ENCODE measurements at regions not wholly inside any gene's neighbourhood (a gene's known extent, or its start where the extent isn't known, plus 50 kb on each side); places are given as distances from the start of the nearest gene placed in this dataset.

DNA sequence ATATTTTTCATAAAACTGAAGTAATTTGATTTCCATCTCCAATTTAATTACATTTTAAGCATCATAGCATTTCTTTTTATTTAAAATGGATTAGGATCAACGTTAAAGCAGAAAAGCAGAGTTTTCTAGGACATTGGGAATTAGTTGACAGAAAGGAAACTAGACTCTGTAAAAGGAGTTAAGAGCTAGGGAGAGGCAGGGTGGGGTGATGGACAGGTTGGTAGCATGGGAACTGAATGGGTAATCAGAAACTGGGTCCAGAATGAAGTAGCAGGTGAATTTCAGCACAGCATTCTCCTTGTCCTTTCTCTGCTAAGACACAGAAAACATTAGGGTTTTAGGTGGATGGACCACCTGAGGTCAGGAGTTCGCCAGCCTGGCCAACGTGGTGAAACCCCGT is 97.6 kb downstream of the ANAPC4 start:
- H3K79me2 ChIP-seq (ENCODE audit: control insufficient read depth, insufficient read depth, low read length) = no peaks in the 10 kb centered on the region
- no peaks in the 10 kb centered on the region for H4K20me1 ChIP-seq (ENCODE audit: control insufficient read depth, extremely low read depth, insufficient read depth, low read length)

DNA sequence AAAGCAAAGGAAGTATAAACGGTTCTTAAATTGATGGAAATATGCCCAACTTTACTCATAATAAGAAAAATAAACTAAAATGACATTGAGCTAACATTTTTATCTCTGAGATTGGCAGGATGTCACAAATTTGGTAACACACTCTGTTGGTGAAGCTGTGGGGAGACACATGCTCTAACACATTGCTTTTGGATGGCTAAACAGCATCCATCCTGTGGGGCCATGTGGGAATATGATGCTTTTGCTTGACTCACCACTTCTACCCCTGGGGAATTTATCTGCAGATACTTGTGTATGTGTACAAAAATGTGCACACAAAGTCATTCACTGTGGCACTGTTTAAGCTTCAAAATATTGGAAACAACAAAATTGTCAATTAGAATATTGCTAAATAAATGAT is 100.2 kb downstream of the ANAPC4 start:
- no peaks in the 10 kb centered on the region for H3K9me3 ChIP-seq (ENCODE audit: control insufficient read depth, low read depth, low read length)
- H3K9ac ChIP-seq (ENCODE audit: control insufficient read depth, extremely low read depth, insufficient read depth, low read length) = no peak overlapping the region
- no peaks in the 10 kb centered on the region for H4K20me1 ChIP-seq (ENCODE audit: control insufficient read depth, extremely low read depth, insufficient read depth, low read length)
- H3K27ac ChIP-seq (ENCODE audit: control insufficient read depth, insufficient read depth, low read length) = no peak overlapping the region
- TF ChIP-seq, protein P1, sequence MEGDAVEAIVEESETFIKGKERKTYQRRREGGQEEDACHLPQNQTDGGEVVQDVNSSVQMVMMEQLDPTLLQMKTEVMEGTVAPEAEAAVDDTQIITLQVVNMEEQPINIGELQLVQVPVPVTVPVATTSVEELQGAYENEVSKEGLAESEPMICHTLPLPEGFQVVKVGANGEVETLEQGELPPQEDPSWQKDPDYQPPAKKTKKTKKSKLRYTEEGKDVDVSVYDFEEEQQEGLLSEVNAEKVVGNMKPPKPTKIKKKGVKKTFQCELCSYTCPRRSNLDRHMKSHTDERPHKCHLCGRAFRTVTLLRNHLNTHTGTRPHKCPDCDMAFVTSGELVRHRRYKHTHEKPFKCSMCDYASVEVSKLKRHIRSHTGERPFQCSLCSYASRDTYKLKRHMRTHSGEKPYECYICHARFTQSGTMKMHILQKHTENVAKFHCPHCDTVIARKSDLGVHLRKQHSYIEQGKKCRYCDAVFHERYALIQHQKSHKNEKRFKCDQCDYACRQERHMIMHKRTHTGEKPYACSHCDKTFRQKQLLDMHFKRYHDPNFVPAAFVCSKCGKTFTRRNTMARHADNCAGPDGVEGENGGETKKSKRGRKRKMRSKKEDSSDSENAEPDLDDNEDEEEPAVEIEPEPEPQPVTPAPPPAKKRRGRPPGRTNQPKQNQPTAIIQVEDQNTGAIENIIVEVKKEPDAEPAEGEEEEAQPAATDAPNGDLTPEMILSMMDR (optimal IDR thresholded peaks at IDR 0.05 in 1 of 3, IDR thresholded peaks at IDR 0.05 in 1 of 3, conservative IDR thresholded peaks at IDR 0.05 in 1 of 3; ENCODE audit: extremely low read depth in 1 of 3, insufficient read depth in 2 of 3, low read length in 3 of 3) = no peak
- no peak for TF ChIP-seq EZH2 (IDR thresholded peaks at IDR 0.05; ENCODE audit: low read length)
- H3K9me1 ChIP-seq (ENCODE audit: control insufficient read depth, extremely low read depth, insufficient read depth, low read length) = no peaks in the 10 kb centered on the region
- no peaks in the 10 kb centered on the region for H3K79me2 ChIP-seq (ENCODE audit: control insufficient read depth, insufficient read depth, low read length)
- peaks cover 9% of the 10 kb centered on the region for H3K27me3 ChIP-seq (ENCODE audit: control insufficient read depth, extremely low read depth, insufficient read depth, low read length)
- H3K36me3 ChIP-seq (ENCODE audit: control insufficient read depth in 2 of 2, extremely low read depth in 1 of 2, insufficient read depth in 2 of 2, low read length in 2 of 2) = no peaks in the 10 kb centered on the region
- DNase-seq (ENCODE audit: low read depth, low spot score) (no peak), FAIRE-seq (no peak)
- no peak overlapping the region for H3K4me2 ChIP-seq (ENCODE audit: control insufficient read depth, extremely low read depth, insufficient read depth, low read depth, low read length)
- H3K4me1 ChIP-seq (ENCODE audit: control insufficient read depth, extremely low read depth, insufficient read depth, low read length) = no peaks in the 10 kb centered on the region
- no peak overlapping the region for H3K4me3 ChIP-seq (ENCODE audit: control insufficient read depth in 2 of 3, extremely low read depth in 1 of 3, insufficient read depth in 2 of 3, low read depth in 1 of 3, low read length in 3 of 3)
- dilution Hi-C loops (cut with MboI; ENCODE audit: extremely low pct_ligation_motif_present, low sequenced_read_pairs) = no loop called here
- no peak overlapping the region for H2AFZ ChIP-seq (ENCODE audit: control insufficient read depth, low read length)

More for the DNA sequence above, 97.6 kb downstream of the ANAPC4 start:
- Histone ChIP-seq H3K9ac (ENCODE audit: control insufficient read depth, extremely low read depth, insufficient read depth, low read length) (no peak overlapping the region), H3K4me2 (ENCODE audit: control insufficient read depth, extremely low read depth, insufficient read depth, low read depth, low read length) (no peak overlapping the region), H3K9me1 (ENCODE audit: control insufficient read depth, extremely low read depth, insufficient read depth, low read length) (no peaks in the 10 kb centered on the region), H2AFZ (ENCODE audit: control insufficient read depth, low read length) (no peak overlapping the region), H3K4me3 (ENCODE audit: control insufficient read depth in 2 of 3, extremely low read depth in 1 of 3, insufficient read depth in 2 of 3, low read depth in 1 of 3, low read length in 3 of 3) (no peak overlapping the region), H3K4me1 (ENCODE audit: control insufficient read depth, extremely low read depth, insufficient read depth, low read length) (no peaks in the 10 kb centered on the region), H3K27me3 (ENCODE audit: control insufficient read depth, extremely low read depth, insufficient read depth, low read length) (no peaks in the 10 kb centered on the region), H3K27ac (ENCODE audit: control insufficient read depth, insufficient read depth, low read length) (no peak overlapping the region), H3K9me3 (ENCODE audit: control insufficient read depth, low read depth, low read length) (no peaks in the 10 kb centered on the region), H3K36me3 (ENCODE audit: control insufficient read depth in 2 of 2, extremely low read depth in 1 of 2, insufficient read depth in 2 of 2, low read length in 2 of 2) (no peaks in the 10 kb centered on the region)
- FAIRE-seq (no peak), DNase-seq (ENCODE audit: low read depth, low spot score) (no peak)
- dilution Hi-C loops (cut with MboI; ENCODE audit: extremely low pct_ligation_motif_present, low sequenced_read_pairs) = no loop called here
- TF ChIP-seq, protein P1 (optimal IDR thresholded peaks at IDR 0.05 in 1 of 3, IDR thresholded peaks at IDR 0.05 in 1 of 3, conservative IDR thresholded peaks at IDR 0.05 in 1 of 3; ENCODE audit: extremely low read depth in 1 of 3, insufficient read depth in 2 of 3, low read length in 3 of 3) = no peak
- no peak for TF ChIP-seq EZH2 (IDR thresholded peaks at IDR 0.05; ENCODE audit: low read length)
